HepG2 (cell line): ENCODE measurements at regions not wholly inside any gene's neighbourhood (a gene's known extent, or its start where the extent isn't known, plus 50 kb on each side); places are given as distances from the start of the nearest gene placed in this dataset.

ENCODE experiments used
- CEBPZ ChIP-seq: IDR thresholded peaks from 2 replicates; pipeline ENCODE4 v1.6.1; 2012; ENCODE audit warnings: low read length, improper control_type of control experiment
- GATAD1 ChIP-seq: IDR thresholded peaks from 2 replicates; pipeline ENCODE4 v1.6.1; 2016; ENCODE audit warnings: missing genetic modification reagents, missing compliant biosample characterization
- MZF1 ChIP-seq: sonication (generic); formaldehyde crosslinking; IDR thresholded peaks from 2 replicates; pipeline ENCODE4 v1.8.1; 2023; ENCODE audit warnings: mild to moderate bottlenecking, missing genetic modification reagents, borderline replicate concordance
- NR0B2 ChIP-seq: sonication (generic); formaldehyde crosslinking; IDR thresholded peaks from 2 replicates; pipeline ENCODE4 v1.4.0; 2020; ENCODE audit warnings: mild to moderate bottlenecking, missing genetic modification reagents
- REXO4 ChIP-seq: sonication (generic); formaldehyde crosslinking; IDR thresholded peaks from 2 replicates; pipeline ENCODE4 v1.8.0; 2022; ENCODE audit warnings: missing genetic modification reagents, mild to moderate bottlenecking, borderline replicate concordance
- SMAD3 ChIP-seq: sonication (generic); formaldehyde crosslinking; IDR thresholded peaks from 2 replicates; pipeline ENCODE4 v1.4.0; 2020; ENCODE audit warnings: missing genetic modification reagents
- TARDBP ChIP-seq: sonication (generic); formaldehyde crosslinking; IDR thresholded peaks from 2 replicates; pipeline ENCODE4 v1.8.0; 2022; ENCODE audit warnings: mild to moderate bottlenecking, missing genetic modification reagents
- TFAP4 ChIP-seq: sonication (generic); IDR thresholded peaks from 2 replicates; pipeline ENCODE4 v1.6.1; 2016; ENCODE audit warnings: low read depth, borderline replicate concordance
- TOPORS ChIP-seq: sonication (generic); formaldehyde crosslinking; IDR thresholded peaks from 2 replicates; pipeline ENCODE4 v1.8.0; 2023; ENCODE audit warnings: mild to moderate bottlenecking, missing genetic modification reagents
- ZMYM3 ChIP-seq: sonication (generic); formaldehyde crosslinking; IDR thresholded peaks from 2 replicates; pipeline ENCODE4 v1.5.1; 2020; ENCODE audit warnings: mild to moderate bottlenecking, missing genetic modification reagents
- ZNF101 ChIP-seq: sonication (generic); formaldehyde crosslinking; IDR thresholded peaks from 2 replicates; pipeline ENCODE4 v1.4.0; 2020; ENCODE audit warnings: mild to moderate bottlenecking, low read depth, missing genetic modification reagents, borderline replicate concordance
- ZNF138 ChIP-seq: sonication (generic); formaldehyde crosslinking; IDR thresholded peaks from 2 replicates; pipeline ENCODE4 v1.5.0; 2020; ENCODE audit warnings: mild to moderate bottlenecking, low read depth, missing genetic modification reagents
- ZNF18 ChIP-seq: sonication (generic); formaldehyde crosslinking; IDR thresholded peaks from 2 replicates; pipeline ENCODE4 v1.8.0; 2022; ENCODE audit warnings: mild to moderate bottlenecking, missing genetic modification reagents; ENCODE audit not compliant: insufficient replicate concordance
- ZNF282 ChIP-seq: fragments of 450-650 bp; IDR thresholded peaks from 2 replicates; pipeline ENCODE4 v1.6.1; 2018; ENCODE audit not compliant: partially characterized antibody
- ZNF430 ChIP-seq: sonication (generic); formaldehyde crosslinking; IDR thresholded peaks from 2 replicates; pipeline ENCODE4 v1.9.0; 2021; ENCODE audit warnings: mild to moderate bottlenecking, missing genetic modification reagents
- ZNF605 ChIP-seq: sonication (generic); formaldehyde crosslinking; IDR thresholded peaks from 2 replicates; pipeline ENCODE4 v1.8.0; 2022; ENCODE audit warnings: mild to moderate bottlenecking, missing genetic modification reagents
- ZNF720 ChIP-seq: sonication (generic); formaldehyde crosslinking; IDR thresholded peaks from 2 replicates; pipeline ENCODE4 v1.4.0; 2020; ENCODE audit warnings: missing genetic modification reagents
- ZNF780A ChIP-seq: sonication (generic); formaldehyde crosslinking; IDR thresholded peaks from 2 replicates; pipeline ENCODE4 v1.8.0; 2022; ENCODE audit warnings: mild to moderate bottlenecking, missing genetic modification reagents, moderate library complexity
- ZNF784 ChIP-seq: sonication (generic); formaldehyde crosslinking; IDR thresholded peaks from 2 replicates; pipeline ENCODE4 v1.5.1; 2020; ENCODE audit warnings: missing genetic modification reagents, mild to moderate bottlenecking, borderline replicate concordance
- ZZZ3 ChIP-seq: sonication (generic); formaldehyde crosslinking; IDR thresholded peaks from 2 replicates; pipeline ENCODE4 v1.4.0; 2020; ENCODE audit warnings: missing genetic modification reagents, mild to moderate bottlenecking, borderline replicate concordance
- TF ChIP-seq, protein P1 (sequence below): sonication (generic); formaldehyde crosslinking; IDR thresholded peaks from 2 replicates; pipeline ENCODE4 v1.4.0; 2020; ENCODE audit warnings: missing genetic modification reagents

DNA sequence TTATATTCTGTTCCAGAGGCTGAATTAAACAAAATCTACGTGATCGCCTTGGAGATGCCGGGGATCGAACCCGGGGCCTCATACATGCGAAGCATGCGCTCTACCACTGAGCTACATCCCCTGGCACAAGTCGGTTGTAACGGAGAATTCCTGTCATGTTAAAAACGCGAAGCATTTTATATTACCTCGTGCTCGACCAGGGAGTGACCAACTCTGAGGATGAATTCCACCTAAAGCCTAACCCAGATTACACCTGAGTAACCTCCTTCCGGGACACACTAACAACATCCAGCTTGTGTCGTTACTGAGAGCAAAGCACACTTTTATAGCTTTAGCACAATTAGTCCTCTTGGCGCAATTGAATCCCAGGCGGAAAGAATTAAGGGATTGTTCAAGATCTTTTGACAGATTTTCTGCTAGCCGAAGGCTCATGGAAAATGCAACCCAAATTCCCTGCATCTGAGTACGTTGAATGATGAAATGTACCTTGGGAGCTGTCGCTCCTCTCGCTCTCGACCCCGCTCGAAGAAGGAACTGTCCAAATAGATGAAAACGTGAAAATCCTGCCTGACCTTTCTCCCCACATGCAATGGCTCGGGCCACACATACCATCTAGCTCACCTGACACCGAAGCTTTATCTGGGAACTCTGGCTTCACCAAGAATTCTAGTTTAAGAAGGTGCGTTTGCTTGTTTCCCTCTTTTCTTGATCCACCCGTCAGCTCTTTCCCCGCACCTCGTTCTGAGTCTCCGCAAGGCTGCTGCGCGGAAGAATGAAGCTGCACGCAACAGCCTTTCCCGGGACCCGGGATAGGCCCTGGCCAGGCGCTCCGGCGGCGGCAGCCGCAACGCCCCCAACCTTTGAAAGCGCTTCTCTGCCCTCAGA is 148.3 kb downstream of the GPX5 start (continued):
- TF ChIP-seq ZNF784 (no peak), ZNF101 (no peak), ZNF720 (CRISPR knock-in tag) (no peak), ZNF18 (CRISPR knock-in tag) (peak; percentile 49), CEBPZ (no peak), MZF1 (no peak), ZZZ3 (CRISPR knock-in tag) (no peak), TARDBP (peak; percentile 77; the same call in 1 of the 2 replicates), ZNF282 (no peak), REXO4 (no peak), ZNF605 (CRISPR knock-in tag) (no peak; the same call in 1 of the 2 replicates), ZNF138 (CRISPR knock-in tag) (no peak), TOPORS (CRISPR knock-in tag) (0 out of 2 replicates have a peak, but pooled peaks have one; percentile 49), ZNF780A (CRISPR knock-in tag) (no peak), ZMYM3 (CRISPR knock-in tag) (no peak; the same call in 1 of the 2 replicates), ZNF430 (peak; percentile 25; the same call in 1 of the 2 replicates), GATAD1 (no peak), SMAD3 (CRISPR knock-in tag) (peak; percentile 70), NR0B2 (CRISPR knock-in tag) (peak; percentile 23; the same call in 1 of the 2 replicates), TFAP4 (no peak)
- TF ChIP-seq, protein P1, sequence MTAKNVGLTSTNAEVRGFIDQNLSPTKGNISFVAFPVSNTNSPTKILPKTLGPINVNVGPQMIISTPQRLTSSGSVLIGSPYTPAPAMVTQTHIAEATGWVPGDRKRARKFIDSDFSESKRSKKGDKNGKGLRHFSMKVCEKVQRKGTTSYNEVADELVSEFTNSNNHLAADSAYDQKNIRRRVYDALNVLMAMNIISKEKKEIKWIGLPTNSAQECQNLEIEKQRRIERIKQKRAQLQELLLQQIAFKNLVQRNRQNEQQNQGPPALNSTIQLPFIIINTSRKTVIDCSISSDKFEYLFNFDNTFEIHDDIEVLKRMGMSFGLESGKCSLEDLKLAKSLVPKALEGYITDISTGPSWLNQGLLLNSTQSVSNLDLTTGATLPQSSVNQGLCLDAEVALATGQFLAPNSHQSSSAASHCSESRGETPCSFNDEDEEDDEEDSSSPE (CRISPR knock-in tag) = peak; percentile 28; the same call in 1 of the 2 replicates
